ENCODE measurements at regions not wholly inside any gene's neighbourhood (a gene's known extent, or its start where the extent isn't known, plus 50 kb on each side); places are given as distances from the start of the nearest gene placed in this dataset.
"Not testable (repeated sequence)": the region's sequence is repeated elsewhere in the genome, so short reads cannot be mapped to it uniquely, and the experiment has no call there.

GRCh38 chr6:78676069-78677007 lies 191.0 kb upstream of the IRAK1BP1 start:
- not testable (repeated sequence) for DNase-seq

- DNase-seq = no peak
These were observed 178.7 kb upstream of the IRAK1BP1 start for GRCh38 chr6:78688668-78689067.

GRCh38 chr6:78693835-78694234 lies 173.5 kb upstream of the IRAK1BP1 start:
- no peak for DNase-seq

- not testable (repeated sequence) for DNase-seq
These were observed 172.7 kb upstream of the IRAK1BP1 start for GRCh38 chr6:78694628-78695027.

GRCh38 chr6:78700991-78701390 lies 166.4 kb upstream of the IRAK1BP1 start:
- DNase-seq = no peak

GRCh38 chr6:78701407-78701806 lies 165.9 kb upstream of the IRAK1BP1 start:
- no peak for DNase-seq

GRCh38 chr6:78709021-78709420 lies 158.3 kb upstream of the IRAK1BP1 start:
- no peak for DNase-seq

- DNase-seq = no peak
These were observed 153.8 kb upstream of the IRAK1BP1 start for GRCh38 chr6:78713564-78713963.

- no peak for DNase-seq
These were observed 123.2 kb upstream of the IRAK1BP1 start for GRCh38 chr6:78744144-78744543.

- DNase-seq = no peak
These were observed 120.9 kb upstream of the IRAK1BP1 start for GRCh38 chr6:78746457-78746856.

GRCh38 chr6:78749326-78749725 lies 118.0 kb upstream of the IRAK1BP1 start:
- DNase-seq = no peak

GRCh38 chr6:78758297-78758798 lies 109.0 kb upstream of the IRAK1BP1 start:
- DNase-seq = not testable (repeated sequence)

- DNase-seq = no peak
These were observed 99.1 kb upstream of the IRAK1BP1 start for GRCh38 chr6:78768271-78768670.

GRCh38 chr6:78770765-78771164 lies 96.6 kb upstream of the IRAK1BP1 start:
- no peak for DNase-seq

- DNase-seq = no peak
These were observed 95.8 kb upstream of the IRAK1BP1 start for GRCh38 chr6:78771586-78771985.

GRCh38 chr6:78781001-78781400 lies 86.3 kb upstream of the IRAK1BP1 start:
- no peak for DNase-seq

GRCh38 chr6:78783366-78783765 lies 84.0 kb upstream of the IRAK1BP1 start:
- DNase-seq = not testable (repeated sequence)

GRCh38 chr6:78797270-78797669 lies 70.1 kb upstream of the IRAK1BP1 start:
- DNase-seq = no peak

- no peak for DNase-seq
These were observed 67.7 kb upstream of the IRAK1BP1 start for GRCh38 chr6:78799682-78800081.

GRCh38 chr6:78806792-78807191 lies 60.6 kb upstream of the IRAK1BP1 start:
- DNase-seq = not testable (repeated sequence)

- DNase-seq = not testable (repeated sequence)
These were observed 59.5 kb upstream of the IRAK1BP1 start for GRCh38 chr6:78807655-78808355.

- DNase-seq = no peak
These were observed 58.9 kb upstream of the IRAK1BP1 start for GRCh38 chr6:78808356-78808891.

- no peak for DNase-seq
These were observed 58.4 kb upstream of the IRAK1BP1 start for GRCh38 chr6:78808933-78809332.

- no peak for DNase-seq
These were observed 57.2 kb upstream of the IRAK1BP1 start for GRCh38 chr6:78810146-78810545.

Data from activated CD4-positive, alpha-beta T cell treated with anti-CD3 and anti-CD28 coated beads, Interleukin-2, Interleukin-6, amounts not matched to agents 100 ng/mL and 50 ng/mL, durations not matched to agents 16 hours and 8 hours (primary cell).